ENCODE measurements at regions not wholly inside any gene's neighbourhood (a gene's known extent, or its start where the extent isn't known, plus 50 kb on each side); places are given as distances from the start of the nearest gene placed in this dataset.

DNA sequence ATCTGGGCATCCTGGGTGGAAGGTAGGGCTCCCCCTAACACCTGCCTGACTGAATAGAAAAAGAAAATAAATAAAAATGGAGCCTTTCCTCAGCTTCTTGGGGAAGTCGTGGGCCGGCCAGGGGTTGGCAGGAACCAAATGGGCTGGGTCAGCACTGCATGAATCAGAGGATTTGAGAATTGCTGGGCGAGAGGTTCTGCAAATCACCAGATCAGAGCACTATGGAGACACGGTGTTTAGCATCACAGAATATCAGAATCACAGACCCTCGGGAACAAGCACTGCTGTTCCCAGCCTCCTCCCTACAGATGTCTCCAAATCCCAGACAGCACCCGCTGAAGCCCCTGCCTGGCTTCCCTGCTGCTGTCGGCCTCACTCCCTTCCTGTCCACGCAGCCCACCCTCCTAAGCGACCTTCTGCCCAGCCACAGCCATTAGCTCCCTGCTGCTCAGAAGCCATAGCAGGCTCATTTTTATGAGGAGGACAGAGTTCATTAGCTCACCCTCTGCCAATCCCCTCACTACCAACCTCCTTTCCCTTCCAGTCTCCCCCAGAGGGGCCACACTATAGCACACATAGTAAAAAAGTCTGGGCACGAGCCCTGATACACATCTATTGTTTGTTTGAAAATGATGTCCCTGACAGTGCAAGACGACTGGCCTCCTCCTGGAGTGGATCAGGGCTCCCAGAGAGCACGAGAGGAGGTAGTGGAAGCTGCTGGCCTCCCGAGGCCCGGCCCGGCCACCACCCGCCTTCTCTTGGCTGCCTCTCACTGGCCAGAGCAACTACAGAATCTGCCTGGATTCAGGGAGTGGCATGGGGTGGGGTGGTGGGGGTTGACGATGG is 64.6 kb upstream of the TAF1B start:
- TF ChIP-seq, protein P1, sequence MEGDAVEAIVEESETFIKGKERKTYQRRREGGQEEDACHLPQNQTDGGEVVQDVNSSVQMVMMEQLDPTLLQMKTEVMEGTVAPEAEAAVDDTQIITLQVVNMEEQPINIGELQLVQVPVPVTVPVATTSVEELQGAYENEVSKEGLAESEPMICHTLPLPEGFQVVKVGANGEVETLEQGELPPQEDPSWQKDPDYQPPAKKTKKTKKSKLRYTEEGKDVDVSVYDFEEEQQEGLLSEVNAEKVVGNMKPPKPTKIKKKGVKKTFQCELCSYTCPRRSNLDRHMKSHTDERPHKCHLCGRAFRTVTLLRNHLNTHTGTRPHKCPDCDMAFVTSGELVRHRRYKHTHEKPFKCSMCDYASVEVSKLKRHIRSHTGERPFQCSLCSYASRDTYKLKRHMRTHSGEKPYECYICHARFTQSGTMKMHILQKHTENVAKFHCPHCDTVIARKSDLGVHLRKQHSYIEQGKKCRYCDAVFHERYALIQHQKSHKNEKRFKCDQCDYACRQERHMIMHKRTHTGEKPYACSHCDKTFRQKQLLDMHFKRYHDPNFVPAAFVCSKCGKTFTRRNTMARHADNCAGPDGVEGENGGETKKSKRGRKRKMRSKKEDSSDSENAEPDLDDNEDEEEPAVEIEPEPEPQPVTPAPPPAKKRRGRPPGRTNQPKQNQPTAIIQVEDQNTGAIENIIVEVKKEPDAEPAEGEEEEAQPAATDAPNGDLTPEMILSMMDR (conservative IDR thresholded peaks at IDR 0.05; ENCODE audit: low read length): no peak
- TF ChIP-seq EZH2phosphoT487 (IDR thresholded peaks at IDR 0.05; ENCODE audit: borderline replicate concordance): no peak
